ENCODE measurements at regions not wholly inside any gene's neighbourhood (a gene's known extent, or its start where the extent isn't known, plus 50 kb on each side); places are given as distances from the start of the nearest gene placed in this dataset.

DNA sequence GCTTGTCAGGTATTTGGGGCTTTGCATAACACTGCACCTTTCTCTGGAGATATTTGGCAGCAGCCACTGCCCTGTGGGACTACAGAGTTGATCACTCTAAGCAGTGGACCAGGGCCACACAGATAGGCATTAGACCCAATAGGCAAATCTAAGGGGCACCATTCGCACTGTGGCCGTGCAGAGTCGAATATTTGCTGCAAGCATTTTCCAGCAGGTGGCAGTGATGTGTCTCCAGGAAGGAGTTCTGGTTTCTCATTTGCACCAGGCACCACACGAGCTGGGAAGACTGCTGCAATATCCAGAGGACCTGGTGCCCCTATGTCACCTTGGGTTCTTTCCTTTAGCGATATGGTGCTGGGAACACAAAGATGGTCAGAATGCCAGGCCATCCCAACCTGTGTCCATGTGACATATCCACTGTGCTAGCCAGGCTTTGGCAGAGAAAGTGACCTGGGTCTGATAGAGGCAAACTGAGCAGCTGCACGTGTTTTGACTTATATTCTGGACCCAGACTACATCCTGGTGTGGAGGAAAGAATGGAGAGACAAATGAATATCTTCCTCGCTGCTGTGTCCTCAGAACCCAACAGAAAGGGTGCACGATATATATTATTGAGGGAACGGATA is 318.7 kb downstream of the BUD13 start:
- Histone ChIP-seq H3K27ac (no peak overlapping the region), H3K27me3 (no peaks in the 10 kb centered on the region), H3K9me3 (replicated peaks) (no peaks in the 10 kb centered on the region), H3K4me1 (no peaks in the 10 kb centered on the region), H3K4me3 (no peak overlapping the region), H3K36me3 (no peaks in the 10 kb centered on the region)
- peak; percentile 9 to 44 for DNase-seq

DNA sequence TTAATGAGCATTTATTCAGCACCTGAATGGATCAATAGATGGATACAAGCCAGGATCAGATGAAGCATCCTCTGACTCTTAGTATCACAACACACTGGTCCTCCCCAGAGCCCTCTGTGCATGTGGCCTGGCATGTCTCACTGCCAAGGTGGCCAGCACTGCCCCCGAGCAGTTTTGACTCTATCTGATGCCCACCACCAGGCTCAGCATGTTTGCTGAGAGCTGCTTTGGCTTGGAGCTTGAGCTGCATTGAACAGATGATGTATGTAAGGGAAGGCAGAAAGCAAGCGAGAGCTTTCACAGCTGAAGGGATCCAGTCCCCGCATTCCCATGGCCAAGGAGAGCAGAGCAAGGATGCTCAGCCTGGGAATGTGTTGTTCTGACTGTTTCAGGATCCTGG is 320.3 kb downstream of the BUD13 start:
- H3K36me3 ChIP-seq, result no peaks in the 10 kb centered on the region
- DNase-seq, result no peak

DNA sequence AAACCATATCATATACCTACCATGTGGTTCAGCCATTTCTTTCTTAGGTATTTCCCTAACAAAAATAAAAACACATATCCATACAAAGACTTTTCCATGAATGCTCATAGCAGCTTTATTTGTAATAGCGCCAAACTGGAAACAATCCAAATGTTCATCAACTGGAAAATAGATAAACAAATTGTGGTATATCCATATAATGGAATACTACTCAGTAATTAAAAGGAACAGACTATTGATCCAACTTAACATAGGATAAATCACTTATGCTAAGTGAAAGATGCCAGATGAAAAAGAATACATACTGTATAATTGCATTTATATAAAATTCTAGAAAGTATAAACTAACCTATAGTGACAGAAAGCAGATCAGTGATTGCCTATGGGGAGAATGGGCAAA is 323.3 kb downstream of the BUD13 start:
- no peaks in the 10 kb centered on the region for H3K4me1 ChIP-seq
- H3K27me3 ChIP-seq, result no peaks in the 10 kb centered on the region
- no peaks in the 10 kb centered on the region for H3K36me3 ChIP-seq
- no peak overlapping the region for H3K4me3 ChIP-seq
- no peaks in the 10 kb centered on the region for H3K9me3 ChIP-seq (replicated peaks)
- H3K27ac ChIP-seq, result no peak overlapping the region
- DNase-seq, result no peak

More for the DNA sequence above, 320.3 kb downstream of the BUD13 start:
- Histone ChIP-seq H3K9me3 (replicated peaks) (no peaks in the 10 kb centered on the region), H3K27ac (no peak overlapping the region), H3K27me3 (no peaks in the 10 kb centered on the region), H3K4me1 (no peaks in the 10 kb centered on the region), H3K4me3 (no peak overlapping the region)

DNA sequence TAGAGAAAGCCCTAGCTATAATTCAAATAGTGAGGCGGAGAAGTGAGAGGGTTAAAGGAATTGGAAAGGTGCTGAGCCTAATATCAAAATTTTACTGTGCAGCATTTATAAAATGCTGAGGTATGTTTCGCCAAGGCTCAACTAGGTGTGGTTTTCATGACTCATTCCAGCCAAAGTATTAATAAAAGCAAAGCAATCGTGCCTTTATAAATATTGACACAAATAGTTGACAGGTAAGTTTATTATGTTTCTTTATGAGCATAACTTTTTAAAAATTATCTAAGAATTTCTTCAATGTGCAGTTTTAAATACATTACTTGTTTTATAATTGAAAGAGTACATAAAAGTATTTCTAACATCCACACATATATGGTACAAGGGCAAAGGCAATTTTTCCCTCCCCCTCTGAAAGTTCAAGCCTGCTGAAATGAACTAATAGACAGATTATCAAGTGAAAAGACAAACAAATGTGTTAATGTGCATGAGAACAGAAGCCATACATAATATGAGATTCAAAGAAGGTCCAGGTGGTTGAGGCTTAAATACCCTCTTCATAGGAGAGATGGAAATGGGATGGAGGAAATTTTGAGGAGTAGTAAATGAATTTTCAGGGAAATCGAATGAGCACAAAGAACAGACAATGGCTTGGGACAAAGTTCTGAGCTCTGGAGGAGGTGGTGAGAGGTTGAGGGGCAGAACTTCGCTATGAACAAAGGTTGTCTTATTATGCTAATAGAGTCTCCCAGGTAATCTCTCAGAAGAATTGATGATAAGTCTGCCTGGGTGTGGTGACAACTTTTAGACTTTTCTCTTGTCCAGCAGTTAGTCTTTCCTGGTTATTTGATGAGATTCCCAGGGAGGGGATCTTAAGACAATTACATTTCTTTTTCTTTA is 326.5 kb downstream of the BUD13 start:
- no peak overlapping the region for H3K27ac ChIP-seq
- no peaks in the 10 kb centered on the region for H3K9me3 ChIP-seq (replicated peaks)
- no peaks in the 10 kb centered on the region for H3K27me3 ChIP-seq
- H3K4me3 ChIP-seq, result no peak overlapping the region
- no peaks in the 10 kb centered on the region for H3K4me1 ChIP-seq
- no peaks in the 10 kb centered on the region for H3K36me3 ChIP-seq
- DNase-seq, result no peak

DNA sequence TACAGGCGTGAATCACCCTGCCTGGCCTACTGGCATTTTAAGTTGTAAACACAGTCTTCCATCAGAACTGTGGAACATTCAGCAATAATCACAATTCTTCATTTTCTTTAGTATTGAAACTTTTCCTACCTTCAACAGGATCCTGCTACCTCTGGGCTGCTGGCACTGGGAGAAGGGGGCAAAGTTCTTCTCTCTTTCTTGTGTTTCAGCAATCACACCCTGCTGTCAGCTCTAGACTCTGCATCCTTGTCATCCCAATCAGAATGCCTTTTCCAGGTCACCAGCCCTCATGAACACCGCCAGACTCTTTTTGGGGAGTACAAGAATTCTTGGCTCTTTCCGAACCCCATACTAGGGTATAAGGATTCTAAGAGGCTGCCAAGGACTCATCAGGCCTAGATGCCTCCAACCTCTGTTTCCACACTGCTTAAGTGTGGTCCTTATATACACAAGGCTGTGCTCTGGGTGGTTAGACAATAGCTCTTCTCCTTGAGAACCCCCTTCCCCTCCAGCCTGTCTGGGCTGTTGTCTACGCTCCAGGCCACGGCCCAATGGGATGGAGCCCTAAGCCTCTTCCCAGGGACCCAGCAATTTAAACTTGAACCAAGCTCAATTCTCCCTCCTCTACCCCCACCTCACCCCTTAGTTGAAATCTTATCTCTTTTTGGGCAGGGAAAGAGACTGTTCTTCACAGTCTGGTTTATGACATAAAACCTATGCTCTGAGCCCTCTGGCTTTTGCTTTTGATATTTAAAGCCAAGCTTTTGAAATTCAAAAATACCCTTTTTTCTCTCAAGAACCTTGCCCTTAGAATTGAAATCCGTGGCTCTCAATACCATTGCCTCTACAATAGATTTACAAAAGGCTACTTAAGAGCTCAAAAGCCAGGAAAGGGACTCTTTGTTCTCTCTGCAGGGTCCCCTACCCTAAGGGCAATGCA is 327.4 kb downstream of the BUD13 start:
- H3K27me3 ChIP-seq, result no peaks in the 10 kb centered on the region
- no peak for DNase-seq

DNA sequence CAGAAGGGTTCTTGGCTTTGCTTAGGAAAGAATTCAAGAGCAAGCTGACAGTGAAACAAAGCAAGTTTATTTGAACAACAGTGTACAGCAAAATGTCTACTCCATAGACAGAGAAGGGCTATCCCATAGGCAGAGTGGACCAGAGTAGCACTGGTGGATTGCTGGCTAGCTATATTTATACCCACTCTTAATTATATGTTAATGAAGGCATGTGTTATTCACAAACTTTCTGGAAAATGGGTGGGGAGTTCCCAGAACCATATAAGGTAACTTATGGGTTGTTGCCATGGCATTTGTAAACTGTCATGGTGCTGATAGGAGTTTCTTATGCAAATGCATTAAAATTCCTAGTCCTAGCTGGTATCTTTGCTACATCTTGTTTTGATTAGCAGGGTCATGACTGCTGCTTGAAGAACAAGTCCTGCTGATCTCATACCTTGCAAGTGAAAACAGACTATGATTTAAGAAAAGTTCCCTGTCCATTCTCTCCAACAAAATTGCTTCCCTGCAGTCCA is 330.5 kb downstream of the BUD13 start:
- Histone ChIP-seq H3K4me1 (no peaks in the 10 kb centered on the region), H3K36me3 (no peaks in the 10 kb centered on the region), H3K9me3 (replicated peaks) (no peaks in the 10 kb centered on the region), H3K27ac (no peak overlapping the region), H3K27me3 (no peaks in the 10 kb centered on the region), H3K4me3 (no peak overlapping the region)
- DNase-seq, result no peak

More for the DNA sequence above, 327.4 kb downstream of the BUD13 start:
- no peaks in the 10 kb centered on the region for H3K36me3 ChIP-seq
- no peak overlapping the region for H3K4me3 ChIP-seq
- H3K9me3 ChIP-seq (replicated peaks), result no peaks in the 10 kb centered on the region
- H3K27ac ChIP-seq, result no peak overlapping the region
- H3K4me1 ChIP-seq, result no peaks in the 10 kb centered on the region

DNA sequence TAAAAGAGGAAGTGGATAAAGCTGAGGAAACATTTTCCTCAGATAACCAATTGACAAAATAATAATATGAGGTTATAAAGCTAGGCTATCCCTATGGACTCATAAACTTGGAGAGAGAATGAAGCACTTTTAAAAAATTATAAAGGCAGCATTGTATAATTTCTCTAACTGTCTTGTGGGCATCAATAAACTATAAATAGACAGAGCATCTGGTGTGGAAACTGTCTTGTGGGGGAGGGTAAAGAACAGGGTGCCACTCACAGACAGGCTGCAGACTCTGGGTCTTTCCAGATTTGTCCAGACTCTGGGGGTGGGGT is 333.5 kb downstream of the BUD13 start:
- Histone ChIP-seq H3K27me3 (no peaks in the 10 kb centered on the region), H3K27ac (no peak overlapping the region), H3K4me1 (no peaks in the 10 kb centered on the region), H3K4me3 (no peak overlapping the region), H3K9me3 (replicated peaks) (no peaks in the 10 kb centered on the region), H3K36me3 (no peaks in the 10 kb centered on the region)
- DNase-seq, result no peak

DNA sequence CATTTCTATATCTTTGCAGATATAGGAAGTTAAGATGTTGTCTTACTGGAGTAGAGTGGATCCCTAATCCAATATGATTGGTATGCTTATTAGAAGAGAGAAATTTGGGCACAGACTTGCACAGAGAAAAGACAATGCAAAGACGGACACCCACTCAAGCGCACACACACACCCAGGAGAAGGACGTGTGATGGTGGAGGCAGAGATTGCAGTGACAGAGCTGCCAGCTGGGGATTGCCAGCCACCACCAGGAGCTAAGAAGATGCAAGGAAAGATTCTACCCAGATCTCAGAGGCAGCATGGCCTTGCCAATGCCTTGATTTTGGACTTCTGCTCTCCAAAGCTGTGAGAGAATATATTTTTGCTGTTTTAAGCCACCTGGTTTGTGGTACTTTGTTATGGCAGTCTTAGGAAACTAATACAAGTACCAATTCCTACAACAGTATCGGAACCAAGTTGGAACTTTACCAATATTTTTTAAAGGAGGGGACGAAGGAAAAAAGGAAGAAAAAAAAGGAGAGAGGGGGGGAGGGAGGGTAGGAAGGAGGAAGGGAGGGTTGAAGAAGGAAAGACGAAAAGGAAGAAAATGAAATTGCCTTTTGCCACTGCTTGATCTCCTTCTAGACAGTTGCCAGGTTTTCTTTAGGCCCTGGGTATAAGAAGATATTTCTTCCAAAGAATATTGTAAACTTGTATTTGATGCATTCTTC is 334.0 kb downstream of the BUD13 start:
- no peak overlapping the region for H3K4me3 ChIP-seq
- H3K9me3 ChIP-seq (replicated peaks), result no peaks in the 10 kb centered on the region
- H3K27me3 ChIP-seq, result no peaks in the 10 kb centered on the region
- no peak overlapping the region for H3K27ac ChIP-seq
- no peaks in the 10 kb centered on the region for H3K4me1 ChIP-seq
- no peak for DNase-seq
- H3K36me3 ChIP-seq, result no peaks in the 10 kb centered on the region

DNA sequence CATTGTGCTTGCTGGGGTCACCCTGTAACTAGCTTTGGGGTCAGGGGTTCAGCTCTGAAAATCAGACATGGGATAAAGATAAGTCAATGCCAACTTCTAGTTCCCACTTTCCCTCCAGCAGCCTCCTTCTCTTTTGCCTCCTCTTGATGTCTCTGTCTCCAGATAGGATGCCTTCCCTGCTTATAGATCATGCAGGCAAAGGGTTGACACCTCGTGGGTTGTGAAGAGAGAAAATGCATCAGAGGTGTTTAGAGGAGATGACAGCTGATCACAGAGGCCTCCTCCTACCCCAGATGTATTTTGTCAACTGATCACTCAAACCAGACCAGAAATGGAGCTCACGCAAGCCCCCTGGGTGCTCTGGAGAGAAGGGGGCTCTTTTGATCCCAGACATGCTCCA is 337.8 kb downstream of the BUD13 start:
- Histone ChIP-seq H3K27me3 (no peaks in the 10 kb centered on the region), H3K27ac (no peak overlapping the region), H3K4me1 (no peaks in the 10 kb centered on the region), H3K9me3 (replicated peaks) (no peaks in the 10 kb centered on the region), H3K4me3 (no peak overlapping the region), H3K36me3 (no peaks in the 10 kb centered on the region)
- no peak for DNase-seq

DNA sequence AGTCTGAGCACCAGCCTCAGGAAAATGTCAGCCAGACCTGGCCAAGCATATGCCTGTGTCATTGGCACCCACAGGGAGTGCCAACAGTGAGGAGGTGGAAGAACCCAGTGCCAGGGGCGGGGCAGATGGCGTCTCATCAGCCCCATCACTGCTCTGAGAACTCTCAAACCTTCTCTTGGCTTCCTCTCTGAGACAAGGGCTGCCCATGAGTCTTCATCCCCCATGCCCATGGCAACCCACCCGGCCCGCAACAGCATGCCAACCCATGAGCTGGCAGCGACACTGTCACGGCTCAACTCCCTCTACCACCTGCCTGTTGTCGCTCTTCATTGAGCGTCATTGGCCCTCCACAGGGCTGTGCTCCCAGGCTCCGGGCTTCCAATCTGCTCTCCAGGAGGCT is 340.5 kb downstream of the BUD13 start:
- H3K9me3 ChIP-seq (replicated peaks), result no peaks in the 10 kb centered on the region
- H3K4me3 ChIP-seq, result no peak overlapping the region
- DNase-seq, result no peak
- no peaks in the 10 kb centered on the region for H3K27me3 ChIP-seq
- no peak overlapping the region for H3K27ac ChIP-seq
- H3K4me1 ChIP-seq, result no peaks in the 10 kb centered on the region
- H3K36me3 ChIP-seq, result no peaks in the 10 kb centered on the region

DNA sequence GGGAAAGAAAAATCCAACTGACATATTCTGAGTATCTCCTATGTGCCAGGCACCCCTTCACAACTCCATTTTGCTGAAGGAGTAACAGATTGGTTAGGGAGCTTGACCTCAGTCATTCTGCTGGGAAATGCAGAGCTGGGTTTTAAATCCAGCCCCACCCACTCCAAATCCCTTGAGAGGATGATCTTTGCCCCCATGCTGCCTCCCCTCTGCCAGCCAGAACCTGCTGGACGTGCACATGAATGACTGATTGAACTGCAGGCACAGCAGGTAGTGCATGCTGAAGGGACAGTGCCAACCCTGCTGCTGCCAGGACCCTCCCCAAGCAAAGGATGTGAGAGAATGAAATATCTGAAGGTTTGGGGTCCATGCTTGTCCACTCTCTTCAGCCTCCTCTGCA is 340.9 kb downstream of the BUD13 start:
- Histone ChIP-seq H3K4me3 (no peak overlapping the region), H3K4me1 (no peaks in the 10 kb centered on the region), H3K9me3 (replicated peaks) (no peaks in the 10 kb centered on the region), H3K27ac (no peak overlapping the region), H3K27me3 (no peaks in the 10 kb centered on the region), H3K36me3 (no peaks in the 10 kb centered on the region)
- no peak for DNase-seq

DNA sequence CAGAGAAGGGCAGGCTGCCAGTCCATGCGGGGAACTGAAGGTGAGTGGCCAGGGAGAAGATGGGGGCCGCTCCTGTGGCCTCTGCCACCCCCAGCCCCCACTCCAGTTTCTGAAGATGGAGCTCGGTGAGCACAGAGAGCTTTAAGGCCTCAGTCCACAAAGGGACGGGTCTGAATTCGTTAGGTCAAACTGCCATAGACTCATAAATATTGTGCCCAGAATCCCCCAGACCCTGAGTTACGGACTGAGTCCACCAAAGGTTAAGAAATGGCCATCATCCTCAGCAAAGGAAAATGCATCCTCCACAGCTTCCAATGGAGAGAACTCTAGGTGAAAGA is 344.2 kb downstream of the BUD13 start:
- DNase-seq, result no peak
- no peak overlapping the region for H3K4me3 ChIP-seq
- H3K9me3 ChIP-seq (replicated peaks), result no peaks in the 10 kb centered on the region
- H3K27ac ChIP-seq, result no peak overlapping the region
- H3K4me1 ChIP-seq, result no peaks in the 10 kb centered on the region
- no peaks in the 10 kb centered on the region for H3K27me3 ChIP-seq
- H3K36me3 ChIP-seq, result no peaks in the 10 kb centered on the region

DNA sequence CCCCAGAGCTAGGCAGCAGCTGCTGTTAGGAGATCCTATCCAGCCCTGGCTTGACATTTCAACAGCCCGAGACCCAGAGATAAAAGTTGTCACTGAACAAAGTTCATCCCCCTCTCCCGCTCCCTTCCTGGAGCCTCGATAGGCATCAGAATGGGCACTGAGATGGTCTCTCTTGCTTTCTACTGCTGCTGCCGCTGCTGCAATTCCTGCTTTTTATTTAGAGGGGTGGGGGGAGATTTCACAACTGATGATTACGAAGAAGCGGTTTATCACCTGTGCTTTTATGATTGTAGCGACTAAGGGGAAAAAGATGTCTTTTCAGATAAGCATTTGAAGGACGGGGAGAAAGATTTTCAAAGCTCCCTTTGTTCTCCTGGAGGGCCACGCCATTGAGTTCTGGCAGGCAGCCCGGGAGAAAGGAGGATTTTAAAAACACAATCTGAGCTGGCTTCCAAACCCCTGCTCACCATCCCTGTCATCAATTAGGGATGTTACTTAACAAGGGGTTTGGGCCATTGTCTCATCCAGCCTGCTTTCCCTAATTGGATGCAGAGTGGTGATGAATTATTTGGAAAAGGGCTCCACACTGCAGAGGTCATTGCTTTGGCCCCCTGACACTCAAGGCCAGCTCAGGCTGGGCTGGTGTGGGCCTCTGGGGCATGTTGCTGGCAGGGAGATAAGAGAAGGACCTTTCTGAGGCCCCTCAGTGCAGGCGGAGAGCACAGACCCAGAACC is 344.7 kb downstream of the BUD13 start:
- no peaks in the 10 kb centered on the region for H3K36me3 ChIP-seq
- H3K9me3 ChIP-seq (replicated peaks), result no peaks in the 10 kb centered on the region
- no peak overlapping the region for H3K27ac ChIP-seq
- H3K27me3 ChIP-seq, result no peaks in the 10 kb centered on the region
- H3K4me1 ChIP-seq, result no peaks in the 10 kb centered on the region
- DNase-seq, result peak; percentile 8 to 35
- H3K4me3 ChIP-seq, result no peak overlapping the region

DNA sequence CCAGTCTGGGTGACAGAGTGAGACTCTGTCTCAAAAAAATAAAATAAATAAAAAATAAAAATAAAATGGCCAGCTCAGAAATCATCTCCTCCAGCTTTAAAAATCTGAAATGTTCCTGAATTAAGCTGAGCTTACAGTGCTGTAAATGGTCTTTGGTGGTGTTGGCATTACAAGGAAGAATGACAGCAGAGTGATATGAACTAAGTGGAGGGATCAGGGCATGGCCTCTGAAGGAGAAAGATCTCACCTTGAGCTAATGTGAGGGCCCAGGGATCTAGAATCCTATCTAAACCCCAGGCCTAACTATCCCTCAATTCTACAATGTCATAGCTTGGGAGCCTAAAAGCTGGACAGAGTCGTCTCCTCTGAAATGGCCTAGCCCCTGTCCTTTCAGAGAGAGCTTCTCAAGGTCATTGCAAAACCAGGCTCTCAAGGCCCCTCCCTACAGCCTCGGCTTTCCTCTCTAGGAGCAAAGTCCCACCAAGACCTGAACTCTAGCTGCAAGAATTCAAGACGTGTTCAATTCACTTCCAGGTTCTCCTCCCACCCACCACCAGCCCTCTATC is 345.4 kb downstream of the BUD13 start:
- Histone ChIP-seq H3K27ac (no peak overlapping the region), H3K4me1 (no peaks in the 10 kb centered on the region), H3K9me3 (replicated peaks) (no peaks in the 10 kb centered on the region), H3K36me3 (no peaks in the 10 kb centered on the region), H3K27me3 (no peaks in the 10 kb centered on the region), H3K4me3 (no peak overlapping the region)
- DNase-seq, result no peak

All from SJCRH30 (cell line).